Activated CD4-positive, alpha-beta T cell treated with anti-CD3 and anti-CD28 coated beads for 4 hours (primary cell): ENCODE measurements at regions not wholly inside any gene's neighbourhood (a gene's known extent, or its start where the extent isn't known, plus 50 kb on each side); places are given as distances from the start of the nearest gene placed in this dataset.

Experiments used
- DNase-seq, 2 donors: peaks; one replicate each; pipeline ENCODE4 v3.0.0-alpha.2; 2020

DNA sequence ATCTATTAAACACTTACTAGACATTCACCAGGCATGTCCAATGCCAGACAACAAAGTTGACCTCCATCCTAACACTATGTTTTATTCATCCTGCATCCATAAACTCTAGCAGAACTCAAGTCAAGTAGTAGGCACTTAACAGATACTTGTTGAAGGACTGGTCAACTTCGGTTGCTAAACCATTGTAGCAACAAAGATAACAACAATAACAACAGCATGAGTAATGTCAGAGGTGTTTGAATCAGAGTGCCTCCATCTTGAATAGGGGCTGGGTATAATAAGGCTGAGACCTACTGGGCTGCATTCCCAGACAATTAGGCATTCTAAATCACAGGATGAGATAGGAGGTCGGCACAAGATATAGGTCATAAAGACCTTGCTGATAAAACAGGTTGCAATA is 180.5 kb upstream of the ZNF462 start:
- DNase-seq = no peak

- no peak for DNase-seq
Observed at GRCh38 chr9:106683454-106683853, 179.5 kb upstream of the ZNF462 start.

DNA sequence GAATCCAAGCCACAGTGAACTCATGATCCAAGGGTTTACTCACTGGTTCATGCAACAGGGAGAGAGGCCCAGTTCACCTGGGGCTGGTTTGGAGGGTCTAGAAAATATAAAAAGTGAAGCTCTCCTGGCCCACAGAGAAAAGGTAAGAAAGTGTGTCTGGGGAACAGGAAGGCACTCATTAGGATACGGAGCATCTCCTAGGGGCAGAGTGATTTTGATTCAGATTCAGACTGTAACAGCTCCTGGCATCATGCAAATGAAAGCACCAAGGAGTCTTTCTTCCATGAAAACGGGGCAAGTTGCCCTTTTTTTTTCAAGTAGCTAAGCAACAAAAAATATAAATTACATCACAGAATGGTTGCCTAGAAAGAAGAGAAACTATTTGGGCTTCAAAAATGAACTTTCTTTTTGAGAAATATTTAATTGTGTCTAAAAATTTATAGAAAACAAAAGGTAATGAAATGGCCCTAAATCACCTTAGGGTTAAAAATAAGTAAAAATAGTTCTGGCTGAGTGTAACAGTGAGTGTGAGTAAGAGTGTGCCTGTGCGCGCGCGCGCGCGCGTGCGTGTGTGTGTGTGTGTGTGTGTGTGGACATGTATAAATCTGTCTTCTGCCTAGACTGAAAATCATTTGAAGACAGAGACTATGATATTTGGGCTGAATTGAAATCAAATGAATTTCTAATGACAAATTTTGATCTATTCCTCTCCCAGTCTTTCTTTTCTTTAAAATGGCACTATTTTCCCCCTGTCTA is 177.8 kb upstream of the ZNF462 start:
- no peak for DNase-seq

DNA sequence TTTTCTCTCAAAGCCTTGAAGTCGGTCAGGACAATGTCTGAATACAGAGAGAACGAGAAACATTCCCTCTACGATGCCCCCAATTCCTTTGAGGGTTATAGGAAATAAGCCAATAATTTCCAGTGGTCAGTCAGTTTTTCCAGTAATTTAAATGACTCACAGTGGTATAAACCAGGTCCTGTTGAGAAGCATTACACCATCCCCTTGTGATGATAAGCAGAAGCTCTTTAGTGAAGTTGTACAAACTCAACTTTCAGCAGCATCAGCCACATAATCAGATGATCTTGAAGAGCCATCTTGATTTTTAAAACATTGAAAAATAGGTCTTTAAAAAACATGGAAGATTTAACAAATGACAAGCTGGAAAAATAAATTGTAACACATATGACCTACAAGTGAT is 173.9 kb upstream of the ZNF462 start:
- no peak for DNase-seq

DNA sequence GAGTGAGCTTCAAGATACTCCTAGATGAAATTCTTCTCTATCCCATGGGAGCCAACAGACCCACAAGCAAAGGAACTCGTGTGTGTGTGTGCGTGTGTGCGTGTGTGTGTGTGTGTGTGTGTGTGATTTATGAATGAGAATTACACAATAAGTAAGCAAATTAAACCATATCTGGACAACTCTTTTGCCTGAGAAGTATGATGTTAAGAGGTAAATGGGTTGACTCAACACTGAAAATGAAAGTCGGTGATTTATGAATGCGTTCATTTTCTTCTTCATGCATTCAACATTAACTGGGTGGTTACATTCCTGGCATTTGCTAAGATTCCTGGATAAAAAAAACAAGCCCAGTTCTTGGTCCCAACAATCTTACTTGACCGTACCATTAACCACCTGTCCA is 171.3 kb upstream of the ZNF462 start:
- DNase-seq = no peak

DNA sequence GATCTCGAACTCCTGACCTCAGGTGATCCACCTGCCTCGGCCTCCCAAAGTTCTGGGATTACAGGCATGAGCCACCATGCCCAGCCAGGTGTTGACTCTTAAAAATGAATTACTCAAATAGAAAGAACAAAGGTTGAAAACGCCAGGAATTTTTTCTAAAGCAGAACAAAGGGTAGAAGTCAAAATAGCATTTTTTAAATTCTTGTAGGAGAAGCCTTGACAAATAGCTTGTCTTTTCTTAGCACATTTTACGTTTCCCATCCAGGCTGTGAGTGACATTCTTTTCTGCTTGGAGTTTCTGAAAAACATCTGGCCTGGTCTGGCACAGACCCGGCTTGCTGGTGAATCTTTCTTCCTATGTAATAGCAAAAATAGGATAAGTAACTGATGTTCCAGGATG is 169.4 kb upstream of the ZNF462 start:
- no peak for DNase-seq

- no peak for DNase-seq
Observed at GRCh38 chr9:106696804-106697203, 166.2 kb upstream of the ZNF462 start.

- DNase-seq = no peak
Observed at GRCh38 chr9:106697390-106697749, 165.6 kb upstream of the ZNF462 start.

DNA sequence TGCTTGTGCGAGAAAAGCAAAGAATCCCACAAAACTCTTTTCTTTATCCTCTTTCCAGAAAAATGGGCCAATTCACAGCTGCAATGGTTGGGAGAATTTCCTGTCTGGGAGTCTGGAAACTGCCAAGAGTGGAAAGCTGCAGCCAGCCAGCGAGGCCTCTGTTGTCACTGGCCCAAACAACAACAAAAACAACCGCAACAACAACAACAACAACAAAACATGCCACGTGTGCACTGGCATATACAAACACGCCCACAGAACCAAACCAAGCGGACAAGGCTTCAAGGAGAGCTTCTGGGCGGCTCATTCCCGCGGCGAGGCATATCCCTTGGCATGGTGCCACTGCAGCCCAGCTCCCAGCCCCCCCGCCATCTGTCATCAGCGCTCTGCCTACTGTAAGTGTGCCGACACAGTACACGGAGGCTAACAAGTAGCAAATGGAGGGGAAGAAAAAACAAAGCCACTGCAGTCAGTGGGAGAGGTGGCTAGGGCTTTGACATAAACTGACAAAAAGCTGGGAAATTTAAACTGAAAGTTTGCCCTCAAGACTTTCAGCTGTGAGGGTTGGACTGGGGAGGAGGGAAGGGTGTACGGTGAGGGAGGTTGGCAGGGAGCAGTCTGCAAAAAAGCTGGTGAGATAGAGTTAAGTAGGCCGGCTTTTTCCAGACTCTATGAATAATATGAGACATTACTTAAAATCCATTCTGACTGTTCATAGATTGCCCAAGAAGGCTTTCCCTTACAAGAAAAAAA is 165.0 kb upstream of the ZNF462 start:
- no peak for DNase-seq

GRCh38 chr9:106700676-106701075 is 162.3 kb upstream of the ZNF462 start:
- DNase-seq = no peak

DNA sequence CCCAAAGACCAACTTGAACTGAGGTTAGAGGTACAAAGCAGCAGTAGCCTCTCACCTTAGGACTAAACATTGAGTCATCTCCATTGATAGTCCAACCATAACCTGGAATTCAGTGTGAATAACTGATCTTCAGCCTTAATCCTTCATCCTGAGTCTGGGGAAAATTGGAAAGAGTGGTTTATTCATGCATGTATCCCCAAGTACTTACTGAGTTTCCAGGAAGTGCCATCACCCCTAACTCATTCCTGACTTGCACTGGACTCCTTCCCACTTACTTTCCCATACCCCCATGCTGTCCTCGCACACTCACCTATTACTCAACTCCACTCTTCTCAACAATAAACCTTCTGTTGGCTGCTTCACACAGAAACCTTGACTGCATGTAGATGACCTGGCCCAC is 161.4 kb upstream of the ZNF462 start:
- DNase-seq = no peak

GRCh38 chr9:106704056-106704615 is 158.8 kb upstream of the ZNF462 start:
- DNase-seq = no peak

DNA sequence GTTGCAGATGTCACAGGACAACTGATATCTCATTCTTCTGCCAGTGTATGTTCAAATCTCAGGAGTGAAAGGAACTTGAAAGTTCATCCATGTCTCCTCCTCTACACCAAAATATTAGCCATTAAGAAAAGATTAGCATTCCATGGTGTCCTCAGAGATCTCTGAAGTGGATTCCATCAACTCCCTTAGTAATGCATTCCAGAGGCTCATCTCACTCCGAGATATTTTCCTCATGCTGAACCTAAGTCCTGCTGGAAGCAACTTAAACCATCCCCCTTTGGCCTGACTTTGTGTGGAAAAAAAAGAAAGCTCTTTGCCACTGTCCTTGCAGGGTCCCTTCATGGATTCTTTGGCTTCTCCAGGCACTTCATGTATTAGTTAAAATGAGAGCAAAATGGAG is 155.7 kb upstream of the ZNF462 start:
- DNase-seq = no peak

DNA sequence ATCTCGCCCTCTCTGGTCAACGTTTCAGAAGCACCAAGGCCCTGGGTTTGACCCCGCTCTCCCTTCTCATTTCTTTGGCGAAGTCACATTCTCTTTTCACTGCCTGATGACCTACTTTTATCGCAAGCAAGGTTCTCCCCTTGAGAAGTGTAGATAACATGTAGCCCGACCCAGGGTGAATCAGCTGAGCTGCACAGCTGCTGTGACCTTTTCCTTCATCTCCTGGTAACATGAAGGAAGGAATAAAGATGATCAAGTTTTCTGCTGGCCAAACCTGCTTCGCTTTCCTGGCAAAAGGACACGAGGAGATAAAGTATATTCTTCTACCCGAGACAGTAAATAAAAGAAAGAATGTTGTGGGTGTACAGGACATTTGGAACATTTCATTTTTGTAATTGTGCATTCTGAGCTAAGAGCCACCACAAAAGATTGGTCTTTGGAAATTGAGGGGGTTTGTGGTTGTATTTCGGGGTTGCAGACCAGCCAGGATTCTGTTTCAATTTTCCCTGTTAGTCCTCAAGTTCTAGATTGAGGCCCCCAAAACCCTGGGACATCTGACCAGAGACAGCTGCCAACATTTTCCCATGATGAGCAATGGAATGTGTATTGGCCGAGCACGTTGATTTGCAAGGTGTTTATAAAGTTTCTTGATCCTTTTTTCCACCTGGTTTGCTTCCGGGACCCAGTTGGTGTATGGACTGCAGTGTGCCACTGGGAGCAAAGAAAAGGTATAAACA is 155.1 kb upstream of the ZNF462 start:
- no peak for DNase-seq

GRCh38 chr9:106708475-106709146 is 154.4 kb upstream of the ZNF462 start:
- no peak for DNase-seq

- no peak for DNase-seq
Observed at GRCh38 chr9:106712279-106712678, 150.7 kb upstream of the ZNF462 start.

GRCh38 chr9:106713206-106713605 is 149.8 kb upstream of the ZNF462 start:
- no peak for DNase-seq

DNA sequence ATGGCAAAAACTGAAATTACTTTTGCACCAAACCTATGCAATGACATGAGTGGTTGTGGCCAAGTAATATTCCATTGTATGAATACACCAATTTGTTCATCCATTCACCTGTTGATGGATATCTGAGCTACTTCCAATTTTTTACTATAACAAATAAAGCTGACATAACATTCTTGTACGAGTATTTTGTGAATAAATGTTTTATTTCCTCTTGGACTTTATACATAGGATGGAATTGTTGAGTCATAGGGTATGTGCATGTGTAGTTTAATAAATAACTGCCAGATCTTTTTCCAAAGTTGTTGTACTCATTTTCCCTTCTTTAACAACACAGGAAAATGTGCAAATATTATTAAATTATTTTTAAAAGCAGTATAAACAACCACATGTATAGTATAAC is 146.1 kb upstream of the ZNF462 start:
- DNase-seq = no peak

DNA sequence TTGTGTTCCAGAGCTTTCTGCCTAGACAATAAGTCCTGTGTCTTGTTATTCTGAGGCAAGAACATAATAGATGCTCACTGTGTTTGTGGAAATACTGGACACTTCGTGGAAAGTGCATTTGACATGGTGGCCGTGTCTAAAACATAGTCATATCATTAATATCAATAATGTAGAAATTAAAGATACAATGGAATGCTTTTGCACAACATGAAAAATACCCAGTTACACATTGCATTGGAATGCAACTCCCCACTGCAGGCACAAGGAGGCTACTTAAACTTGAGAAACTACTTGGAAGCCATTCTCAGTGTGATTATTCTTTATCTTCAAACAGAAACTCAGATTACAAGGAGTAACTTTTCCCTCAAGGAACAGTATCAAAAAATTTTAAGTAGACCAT is 145.3 kb upstream of the ZNF462 start:
- no peak for DNase-seq

DNA sequence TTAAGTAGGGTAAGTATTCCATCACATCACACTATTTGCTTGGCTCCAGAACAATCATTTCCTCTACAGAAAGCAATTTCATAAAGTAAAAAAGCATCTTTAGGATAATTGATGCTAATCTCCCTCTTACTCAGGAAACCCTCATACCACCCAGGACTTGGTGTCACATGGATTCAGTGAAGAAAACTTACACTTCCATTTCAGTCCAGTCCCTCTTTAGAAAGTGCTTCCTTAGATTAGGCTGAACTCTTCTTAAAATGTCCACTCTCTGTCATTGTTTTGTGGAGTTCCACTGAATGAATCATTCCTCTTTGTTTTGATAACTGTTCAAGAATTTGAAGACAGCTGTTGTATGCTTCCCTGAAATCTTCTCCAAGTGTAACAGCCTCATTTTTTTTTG is 144.0 kb upstream of the ZNF462 start:
- no peak for DNase-seq

DNA sequence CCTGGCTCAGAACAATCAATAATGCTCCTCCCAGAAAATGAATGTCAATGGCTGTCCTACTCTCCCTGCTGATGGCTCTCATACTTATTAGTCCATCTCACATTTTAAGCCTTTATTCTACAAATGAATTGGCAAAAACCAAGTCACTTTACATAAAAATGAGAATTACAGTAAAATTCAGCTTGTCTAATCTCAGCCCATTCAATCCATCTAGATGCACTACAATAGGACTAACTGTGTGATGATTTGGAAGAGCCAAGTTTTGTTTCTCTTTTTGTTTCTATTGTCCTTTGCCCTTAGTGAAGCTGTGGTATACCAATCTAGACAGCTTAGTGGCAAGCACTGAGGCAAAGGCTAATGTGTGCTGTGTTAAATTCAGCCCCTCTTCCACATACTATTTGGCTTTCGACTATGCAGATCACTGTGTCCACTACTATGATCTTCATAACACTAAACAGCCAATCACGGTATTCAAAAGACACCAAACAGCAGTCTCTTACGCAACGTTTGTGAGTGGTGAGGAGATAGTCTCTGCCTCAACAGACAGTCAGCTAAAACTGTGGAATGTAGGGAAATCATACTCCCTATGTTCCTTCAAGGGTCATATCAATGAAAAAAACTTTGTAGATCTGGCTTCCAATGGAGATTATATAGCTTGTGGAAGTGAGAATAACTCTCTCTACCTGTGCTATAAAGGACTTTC is 140.8 kb upstream of the ZNF462 start:
- DNase-seq = no peak

DNA sequence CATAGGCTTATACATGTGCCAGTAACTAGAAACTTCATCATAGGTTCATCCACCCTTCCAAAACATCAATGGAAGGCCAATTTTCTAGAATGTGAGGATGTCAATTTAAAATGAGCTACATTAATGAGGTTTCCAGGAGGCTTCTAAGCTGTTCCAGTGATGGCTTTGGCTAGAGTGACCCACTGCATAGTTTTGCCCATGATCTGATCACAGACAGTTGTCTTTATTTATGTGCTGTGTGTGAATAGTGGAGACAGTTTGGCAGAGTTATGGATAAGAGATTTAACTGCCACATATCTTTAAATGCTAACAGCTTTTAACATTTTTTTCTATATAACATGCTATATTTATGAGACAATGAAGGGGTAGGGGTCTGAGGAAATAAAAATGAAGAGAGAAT is 139.0 kb upstream of the ZNF462 start:
- no peak for DNase-seq
